ENCODE measurements at regions not wholly inside any gene's neighbourhood (a gene's known extent, or its start where the extent isn't known, plus 50 kb on each side); places are given as distances from the start of the nearest gene placed in this dataset.

DNA sequence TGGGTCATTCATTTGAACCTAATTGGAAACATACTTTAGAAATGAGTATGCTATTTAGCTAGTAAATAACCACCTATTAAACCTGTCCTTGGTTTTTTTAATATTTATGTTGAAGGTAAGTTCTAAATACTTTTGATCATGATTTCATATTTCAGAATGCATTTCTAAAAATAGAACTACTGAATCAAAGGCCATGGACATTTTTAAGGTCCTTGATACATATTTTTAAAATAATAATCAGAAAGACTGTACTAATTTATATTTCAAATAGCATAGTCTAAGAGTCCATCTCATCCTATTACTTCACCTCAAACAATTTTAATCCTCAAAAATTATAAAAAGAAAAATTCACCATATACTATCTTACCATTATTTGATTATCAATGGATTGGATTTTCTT lies 102.1 kb upstream of the AKR1E2 start:
- TF ChIP-seq, protein P1, sequence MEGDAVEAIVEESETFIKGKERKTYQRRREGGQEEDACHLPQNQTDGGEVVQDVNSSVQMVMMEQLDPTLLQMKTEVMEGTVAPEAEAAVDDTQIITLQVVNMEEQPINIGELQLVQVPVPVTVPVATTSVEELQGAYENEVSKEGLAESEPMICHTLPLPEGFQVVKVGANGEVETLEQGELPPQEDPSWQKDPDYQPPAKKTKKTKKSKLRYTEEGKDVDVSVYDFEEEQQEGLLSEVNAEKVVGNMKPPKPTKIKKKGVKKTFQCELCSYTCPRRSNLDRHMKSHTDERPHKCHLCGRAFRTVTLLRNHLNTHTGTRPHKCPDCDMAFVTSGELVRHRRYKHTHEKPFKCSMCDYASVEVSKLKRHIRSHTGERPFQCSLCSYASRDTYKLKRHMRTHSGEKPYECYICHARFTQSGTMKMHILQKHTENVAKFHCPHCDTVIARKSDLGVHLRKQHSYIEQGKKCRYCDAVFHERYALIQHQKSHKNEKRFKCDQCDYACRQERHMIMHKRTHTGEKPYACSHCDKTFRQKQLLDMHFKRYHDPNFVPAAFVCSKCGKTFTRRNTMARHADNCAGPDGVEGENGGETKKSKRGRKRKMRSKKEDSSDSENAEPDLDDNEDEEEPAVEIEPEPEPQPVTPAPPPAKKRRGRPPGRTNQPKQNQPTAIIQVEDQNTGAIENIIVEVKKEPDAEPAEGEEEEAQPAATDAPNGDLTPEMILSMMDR (IDR thresholded peaks at IDR 0.05; ENCODE audit: low read depth, low read length, poor library complexity, severe bottlenecking), result no peak
- TF ChIP-seq EZH2phosphoT487 (IDR thresholded peaks at IDR 0.05; ENCODE audit: borderline replicate concordance, low read length), result no peak
